ENCODE measurements at regions not wholly inside any gene's neighbourhood (a gene's known extent, or its start where the extent isn't known, plus 50 kb on each side); places are given as distances from the start of the nearest gene placed in this dataset.

- TF ChIP-seq ZFX (IDR thresholded peaks at IDR 0.05; ENCODE audit: borderline replicate concordance) (no peak), CTCF (IDR thresholded peaks at IDR 0.05) (no peak)
- H3K27ac ChIP-seq = no peak overlapping the region
Measured at GRCh38 chr22:48530666-48531065, 1297.0 kb downstream of the BRD1 start.

- TF ChIP-seq CTCF (IDR thresholded peaks at IDR 0.05) (no peak), ZFX (IDR thresholded peaks at IDR 0.05; ENCODE audit: borderline replicate concordance) (no peak)
Measured at GRCh38 chr22:48528221-48528915, 1299.3 kb downstream of the BRD1 start.

DNA sequence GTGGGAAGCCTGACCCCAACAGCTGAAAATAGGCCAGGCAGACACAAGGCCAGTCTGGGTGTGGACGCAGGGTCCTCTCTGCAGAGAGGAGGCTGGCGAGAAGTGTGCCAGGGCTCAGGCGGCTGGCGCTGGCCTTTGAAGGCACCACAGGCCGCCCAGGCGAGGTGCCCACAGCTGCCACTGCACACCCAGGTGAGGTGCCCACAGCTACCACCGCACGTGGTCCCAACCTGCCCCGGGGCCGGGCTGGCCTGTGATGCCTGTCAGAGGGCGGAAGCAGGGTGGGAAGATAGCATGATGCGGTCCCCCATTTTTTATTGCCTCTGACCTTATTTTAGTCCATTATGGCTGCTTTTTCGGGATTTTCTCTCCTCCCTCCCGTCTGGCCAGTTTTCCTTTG, 1303.9 kb downstream of the BRD1 start:
- no peak overlapping the region for H3K27ac ChIP-seq
- TF ChIP-seq CTCF (IDR thresholded peaks at IDR 0.05) (no peak), ZFX (IDR thresholded peaks at IDR 0.05; ENCODE audit: borderline replicate concordance) (no peak)

More at GRCh38 chr22:48528221-48528915, 1299.3 kb downstream of the BRD1 start:
- H3K27ac ChIP-seq = no peak overlapping the region

DNA sequence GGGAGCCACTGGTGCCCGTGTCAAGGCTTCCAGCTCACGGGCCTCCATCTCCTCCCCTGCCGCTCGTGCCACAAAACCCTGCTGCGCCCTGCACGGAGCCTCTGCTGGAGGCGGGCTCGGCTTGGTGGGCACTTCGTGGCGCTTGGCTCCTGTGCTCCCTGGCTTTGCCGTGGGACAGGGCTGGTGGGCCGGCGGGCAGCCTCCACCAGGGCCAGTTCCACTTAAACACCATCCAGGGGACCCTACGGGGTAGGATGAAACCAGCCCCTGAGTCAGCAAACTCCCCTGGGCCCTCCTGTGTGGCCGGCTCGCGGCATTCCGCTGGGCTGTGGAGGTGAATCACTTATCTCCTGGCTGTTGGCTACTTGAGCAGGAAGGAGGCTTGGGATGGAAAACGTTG, 1304.6 kb downstream of the BRD1 start:
- TF ChIP-seq CTCF (IDR thresholded peaks at IDR 0.05) (no peak), ZFX (IDR thresholded peaks at IDR 0.05; ENCODE audit: borderline replicate concordance) (no peak)
- H3K27ac ChIP-seq = no peak overlapping the region

GRCh38 chr22:48522271-48522670, 1305.4 kb downstream of the BRD1 start:
- TF ChIP-seq CTCF (IDR thresholded peaks at IDR 0.05) = no peak
- no peak for TF ChIP-seq ZFX (IDR thresholded peaks at IDR 0.05; ENCODE audit: borderline replicate concordance)
- H3K27ac ChIP-seq = no peak overlapping the region

GRCh38 chr22:48520884-48521588, 1306.6 kb downstream of the BRD1 start:
- no peak for TF ChIP-seq ZFX (IDR thresholded peaks at IDR 0.05; ENCODE audit: borderline replicate concordance)
- no peak for TF ChIP-seq CTCF (IDR thresholded peaks at IDR 0.05)

DNA sequence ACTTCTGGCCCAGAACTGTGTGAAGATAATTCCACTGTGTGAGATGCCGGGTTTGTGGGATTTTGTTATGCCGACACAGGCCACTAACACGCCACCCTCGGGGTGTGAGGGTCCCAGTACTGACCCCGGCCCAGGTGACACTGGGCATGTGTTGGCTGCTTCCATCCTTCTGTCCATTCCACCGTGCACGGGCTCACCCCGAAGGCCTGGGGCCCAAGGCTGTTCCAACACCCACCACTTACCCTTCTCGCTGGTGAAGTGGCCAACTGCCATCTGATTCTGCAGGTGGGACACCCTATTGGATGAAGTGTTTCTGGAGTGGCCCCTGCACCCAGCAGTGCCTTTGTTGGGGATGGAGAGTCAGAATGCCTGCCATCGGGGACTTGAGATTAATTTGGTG, 1307.5 kb downstream of the BRD1 start:
- TF ChIP-seq ZFX (IDR thresholded peaks at IDR 0.05; ENCODE audit: borderline replicate concordance) (no peak), CTCF (IDR thresholded peaks at IDR 0.05) (no peak)
- no peak overlapping the region for H3K27ac ChIP-seq

More at GRCh38 chr22:48520884-48521588, 1306.6 kb downstream of the BRD1 start:
- no peak overlapping the region for H3K27ac ChIP-seq
